Vagina (tissue), 2 donors: ENCODE measurements at regions not wholly inside any gene's neighbourhood (a gene's known extent, or its start where the extent isn't known, plus 50 kb on each side); places are given as distances from the start of the nearest gene placed in this dataset.

Experiments used
- DNase-seq, 2 donors: peaks; one replicate each; pipeline ENCODE4 v3.0.0-alpha.2; 2017; ENCODE audit errors: extremely low spot score in 2 of 2
- H3K27ac ChIP-seq: fragments of 200-600 bp; sonication (generic); one replicate; pipeline ENCODE4 v1.5.1; 2019
- H3K27me3 ChIP-seq: fragments of 200-600 bp; sonication (generic); one replicate; pipeline ENCODE4 v1.5.1; 2019
- H3K36me3 ChIP-seq, 2 donors: fragments of 200-600 bp; sonication (generic); one replicate each; pipeline ENCODE4 v1.5.1; 2017 to 2019
- H3K4me1 ChIP-seq: fragments of 200-600 bp; sonication (generic); one replicate; pipeline ENCODE4 v1.5.1; 2019
- H3K4me3 ChIP-seq, 2 donors: fragments of 200-600 bp; sonication (generic); 1 replicate in 1 of 2; 2 replicates in 1 of 2; pipeline ENCODE4 v1.5.1; 2016 to 2019
- H3K9me3 ChIP-seq: fragments of 200-600 bp; sonication (generic); one replicate; pipeline ENCODE4 v1.5.1; 2019
- CTCF ChIP-seq, 3 experiments: fragments of 450-650 bp in 2 of 3; fragments of 200-600 bp in 1 of 3; sonication (generic) in 1 of 3; IDR thresholded peaks; one replicate each; pipeline ENCODE4 v1.5.1; 2017 to 2019; ENCODE audit warnings: antibody characterized with exemption in 3 of 3, mild to moderate bottlenecking in 2 of 3, moderate library complexity in 2 of 3
- POLR2A ChIP-seq, 2 donors: fragments of 450-650 bp; IDR thresholded peaks; one replicate each; pipeline ENCODE4 v1.6.1; 2017; ENCODE audit warnings: antibody characterized with exemption in 2 of 2, mild to moderate bottlenecking in 2 of 2, moderate library complexity in 2 of 2
- POLR2AphosphoS5 ChIP-seq, 2 donors: sonication (generic); formaldehyde crosslinking; IDR thresholded peaks; one replicate each; pipeline ENCODE4 v1.9.0; 2017; ENCODE audit warnings: antibody characterized with exemption in 2 of 2, mild to moderate bottlenecking in 2 of 2, low read depth in 1 of 2; ENCODE audit not compliant: insufficient read depth in 1 of 2
- intact Hi-C: fragments of 100-400 bp; cut with DNase I; formaldehyde crosslinking; loops from one replicate; pipeline ENCODE4 v1.15.1; 2023

GRCh38 chr3:35408882-35409281 is 230.4 kb upstream of the ARPP21 start:
- intact Hi-C loops, result no loop called here
- no peaks in the 10 kb centered on the region for H3K36me3 ChIP-seq
- TF ChIP-seq POLR2A (IDR thresholded peaks at IDR 0.05) (no peak), POLR2AphosphoS5 (IDR thresholded peaks at IDR 0.05; ENCODE audit: insufficient read depth in 1 of 2, low read depth in 1 of 2) (no peak)
- H3K4me3 ChIP-seq, result no peak overlapping the region
- H3K9me3 ChIP-seq, result no peaks in the 10 kb centered on the region
- H3K27ac ChIP-seq, result no peak overlapping the region
- no peaks in the 10 kb centered on the region for H3K27me3 ChIP-seq
- H3K4me1 ChIP-seq, result no peaks in the 10 kb centered on the region
- no peak for DNase-seq

- H3K36me3 ChIP-seq, result no peaks in the 10 kb centered on the region
- no peak overlapping the region for H3K4me3 ChIP-seq
- H3K9me3 ChIP-seq, result no peaks in the 10 kb centered on the region
- H3K27me3 ChIP-seq, result no peaks in the 10 kb centered on the region
- no peak for DNase-seq
- no peak for TF ChIP-seq POLR2A (IDR thresholded peaks at IDR 0.05)
- TF ChIP-seq CTCF (IDR thresholded peaks at IDR 0.05), result no peak
- no peak for TF ChIP-seq POLR2AphosphoS5 (IDR thresholded peaks at IDR 0.05; ENCODE audit: insufficient read depth in 1 of 2, low read depth in 1 of 2)
- no peaks in the 10 kb centered on the region for H3K4me1 ChIP-seq
- intact Hi-C loops, result no loop called here
- no peak overlapping the region for H3K27ac ChIP-seq
Measured at GRCh38 chr3:35409991-35410390, 229.3 kb upstream of the ARPP21 start.

GRCh38 chr3:35413483-35413882 is 225.8 kb upstream of the ARPP21 start:
- H3K9me3 ChIP-seq, result no peaks in the 10 kb centered on the region
- intact Hi-C loops, result no loop called here

GRCh38 chr3:35417080-35417479 is 222.2 kb upstream of the ARPP21 start:
- Histone ChIP-seq H3K4me3 (no peak overlapping the region), H3K9me3 (no peaks in the 10 kb centered on the region), H3K36me3 (no peaks in the 10 kb centered on the region), H3K27me3 (no peaks in the 10 kb centered on the region), H3K27ac (no peak overlapping the region), H3K4me1 (no peaks in the 10 kb centered on the region)
- DNase-seq, result no peak
- TF ChIP-seq POLR2A (IDR thresholded peaks at IDR 0.05), result no peak
- no peak for TF ChIP-seq POLR2AphosphoS5 (IDR thresholded peaks at IDR 0.05; ENCODE audit: insufficient read depth in 1 of 2, low read depth in 1 of 2)
- no peak for TF ChIP-seq CTCF (IDR thresholded peaks at IDR 0.05)
- intact Hi-C loops, result no loop called here

More at GRCh38 chr3:35413483-35413882, 225.8 kb upstream of the ARPP21 start:
- DNase-seq, result no peak
- H3K4me3 ChIP-seq, result no peak overlapping the region
- H3K4me1 ChIP-seq, result no peaks in the 10 kb centered on the region
- no peaks in the 10 kb centered on the region for H3K27me3 ChIP-seq
- no peaks in the 10 kb centered on the region for H3K36me3 ChIP-seq
- TF ChIP-seq POLR2AphosphoS5 (IDR thresholded peaks at IDR 0.05; ENCODE audit: insufficient read depth in 1 of 2, low read depth in 1 of 2) (no peak), CTCF (IDR thresholded peaks at IDR 0.05) (no peak), POLR2A (IDR thresholded peaks at IDR 0.05) (no peak)
- no peak overlapping the region for H3K27ac ChIP-seq

GRCh38 chr3:35422101-35422500 is 217.2 kb upstream of the ARPP21 start:
- no peak overlapping the region for H3K27ac ChIP-seq
- no peak for TF ChIP-seq POLR2AphosphoS5 (IDR thresholded peaks at IDR 0.05; ENCODE audit: insufficient read depth in 1 of 2, low read depth in 1 of 2)
- no peak for TF ChIP-seq CTCF (IDR thresholded peaks at IDR 0.05)
- no peak for TF ChIP-seq POLR2A (IDR thresholded peaks at IDR 0.05)
- intact Hi-C loops, result no loop called here
- H3K36me3 ChIP-seq, result no peaks in the 10 kb centered on the region
- no peaks in the 10 kb centered on the region for H3K27me3 ChIP-seq
- H3K4me1 ChIP-seq, result no peaks in the 10 kb centered on the region
- H3K9me3 ChIP-seq, result no peaks in the 10 kb centered on the region
- no peak overlapping the region for H3K4me3 ChIP-seq
- no peak for DNase-seq
